SU-DHL-6 (cell line): ENCODE measurements at regions not wholly inside any gene's neighbourhood (a gene's known extent, or its start where the extent isn't known, plus 50 kb on each side); places are given as distances from the start of the nearest gene placed in this dataset.

Experiments used
- H2AFZ ChIP-seq: fragments of 200-600 bp; sonication (generic); 2 replicates; pipeline ENCODE4 v1.6.1; 2014; ENCODE audit warnings: low read depth, mild to moderate bottlenecking, moderate library complexity, mixed read lengths, antibody characterized with exemption, low read length; ENCODE audit not compliant: severe bottlenecking
- H3F3A ChIP-seq: fragments of 200-600 bp; shearing (Covaris generic); 2 replicates; pipeline ENCODE4 v1.6.0; 2016; ENCODE audit warnings: antibody characterized with exemption, mild to moderate bottlenecking; ENCODE audit not compliant: insufficient read depth
- H3K27ac ChIP-seq: fragments of 200-600 bp; sonication (generic); 2 replicates; pipeline ENCODE4 v1.5.1; 2016; ENCODE audit warnings: low read depth, mild to moderate bottlenecking, low read length, moderate library complexity, mixed read lengths
- H3K27me3 ChIP-seq: fragments of 200-600 bp; sonication (generic), shearing (Covaris generic); 2 replicates; pipeline ENCODE4 v1.6.0; 2014; ENCODE audit warnings: mild to moderate bottlenecking, low read length
- H3K36me3 ChIP-seq: fragments of 200-600 bp; sonication (generic); 2 replicates; pipeline ENCODE4 v1.6.1; 2014; ENCODE audit warnings: mild to moderate bottlenecking, low read length, mixed read lengths
- H3K4me2 ChIP-seq: fragments of 300-600, 200-600 bp; shearing (Covaris generic), sonication (generic); 2 replicates; pipeline ENCODE4 v1.6.0; 2014; ENCODE audit warnings: low read length, low read depth, mild to moderate bottlenecking; ENCODE audit not compliant: poor library complexity, severe bottlenecking
- H3K4me3 ChIP-seq: fragments of 200-600 bp; sonication (generic); 2 replicates; pipeline ENCODE4 v1.5.1; 2014; ENCODE audit warnings: antibody characterized with exemption, low read length, mild to moderate bottlenecking, mixed read lengths; ENCODE audit not compliant: insufficient read depth, poor library complexity, severe bottlenecking
- H3K79me2 ChIP-seq: fragments of 200-600 bp; sonication (generic); 2 replicates; pipeline ENCODE4 v1.6.1; 2014; ENCODE audit warnings: mild to moderate bottlenecking, low read length, moderate library complexity; ENCODE audit not compliant: insufficient read depth
- H3K9ac ChIP-seq: fragments of 200-600 bp; sonication (generic); 2 replicates; pipeline ENCODE4 v1.7.0; 2014; ENCODE audit warnings: mild to moderate bottlenecking, low read length
- H3K9me2 ChIP-seq: fragments of 200-600 bp; sonication (generic); replicated peaks from 2 replicates; pipeline ENCODE4 v1.6.1; 2014; ENCODE audit warnings: low read length; ENCODE audit not compliant: insufficient read depth
- H3K9me3 ChIP-seq: fragments of 200-600 bp; sonication (generic); 2 replicates; pipeline ENCODE4 v1.6.1; 2014; ENCODE audit warnings: low read length, mixed read lengths; ENCODE audit not compliant: insufficient read depth
- H4K20me1 ChIP-seq: fragments of 200-600 bp; sonication (generic); 2 replicates; pipeline ENCODE4 v1.6.1; 2014; ENCODE audit warnings: low read depth, mild to moderate bottlenecking, antibody characterized with exemption, low read length, moderate library complexity, mixed read lengths
- CTCF ChIP-seq: fragments of 200-600 bp; sonication (generic); IDR thresholded peaks from one replicate; pipeline ENCODE4 v1.5.1; 2017; ENCODE audit warnings: antibody characterized with exemption, mild to moderate bottlenecking, low read length, moderate library complexity; ENCODE audit not compliant: insufficient read depth, poor library complexity, severe bottlenecking
- EZH2phosphoT487 ChIP-seq: fragments of 200-600 bp; sonication (generic), shearing (Covaris generic); conservative IDR thresholded peaks from 2 replicates; pipeline ENCODE4 v1.6.1; 2018; ENCODE audit warnings: mild to moderate bottlenecking, antibody characterized with exemption, low read length, moderate library complexity, mixed read lengths

- H3K9me3 ChIP-seq: no peaks in the 10 kb centered on the region
- no peak overlapping the region for H3K27ac ChIP-seq
- no peak overlapping the region for H3K4me2 ChIP-seq
- no peaks in the 10 kb centered on the region for H3K36me3 ChIP-seq
- no peaks in the 10 kb centered on the region for H3F3A ChIP-seq
- TF ChIP-seq CTCF: no peak
- TF ChIP-seq EZH2phosphoT487: no peak
- no peaks in the 10 kb centered on the region for H3K9me2 ChIP-seq
- H3K9ac ChIP-seq: no peak overlapping the region
- H3K27me3 ChIP-seq: no peaks in the 10 kb centered on the region
- H3K4me3 ChIP-seq: no peak overlapping the region
- H4K20me1 ChIP-seq: no peaks in the 10 kb centered on the region
- H2AFZ ChIP-seq: no peak overlapping the region
- no peaks in the 10 kb centered on the region for H3K79me2 ChIP-seq
Measured at GRCh38 chr10:78314651-78315050, 281.0 kb downstream of the RPS24 start.

DNA sequence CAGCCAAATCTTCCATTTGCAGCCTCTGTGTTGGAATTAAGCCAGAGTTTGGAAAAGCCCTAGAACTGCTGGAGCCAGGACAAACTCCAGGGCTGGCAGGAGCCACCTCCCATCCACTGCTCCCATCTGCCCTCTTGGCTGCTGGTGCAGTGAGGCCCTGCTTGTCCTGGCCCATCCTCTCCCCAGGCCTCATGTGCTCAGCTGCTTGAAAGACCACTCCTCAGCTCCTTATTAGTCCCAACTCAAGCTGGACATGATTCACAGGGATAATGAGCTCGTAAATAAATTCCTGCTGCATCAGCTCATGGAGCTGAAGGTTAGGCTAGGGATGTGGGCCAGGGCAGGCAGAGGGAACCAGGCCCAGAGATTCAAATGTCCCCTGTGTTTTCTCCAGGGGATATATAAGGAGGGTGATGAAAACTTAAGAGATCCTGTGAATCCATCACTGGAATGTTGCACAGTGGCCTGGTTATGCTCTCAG, 282.8 kb downstream of the RPS24 start:
- no peak for TF ChIP-seq EZH2phosphoT487
- TF ChIP-seq CTCF: no peak
- Histone ChIP-seq H3K9ac (no peak overlapping the region), H3K36me3 (no peaks in the 10 kb centered on the region), H4K20me1 (no peaks in the 10 kb centered on the region), H3K9me2 (no peaks in the 10 kb centered on the region), H3K27ac (no peak overlapping the region), H3K9me3 (no peaks in the 10 kb centered on the region), H2AFZ (no peak overlapping the region), H3K27me3 (no peaks in the 10 kb centered on the region), H3K4me3 (no peak overlapping the region), H3K79me2 (no peaks in the 10 kb centered on the region), H3K4me2 (no peak overlapping the region), H3F3A (no peaks in the 10 kb centered on the region)

DNA sequence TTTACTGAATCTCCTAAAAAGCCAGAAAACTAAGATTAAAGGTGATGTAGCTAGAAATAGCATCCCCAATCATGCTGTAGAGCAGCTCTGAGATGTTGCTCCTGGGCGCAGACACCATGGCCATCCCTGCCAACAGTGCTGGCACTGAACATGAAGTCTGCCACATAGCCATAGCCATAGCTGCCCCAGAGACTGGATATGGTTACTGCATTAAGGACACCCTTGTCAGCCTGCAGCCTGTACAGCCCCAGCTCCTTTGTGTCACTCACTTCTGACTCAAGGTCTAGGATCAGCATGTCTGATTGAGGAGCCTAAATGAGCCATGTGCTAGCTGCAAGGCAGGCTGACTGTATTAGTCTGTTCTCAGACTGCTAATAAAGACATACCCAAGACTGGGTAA, 284.6 kb downstream of the RPS24 start:
- Histone ChIP-seq H3K36me3 (no peaks in the 10 kb centered on the region), H3K9me2 (no peaks in the 10 kb centered on the region), H3K9me3 (no peaks in the 10 kb centered on the region), H3K79me2 (no peaks in the 10 kb centered on the region), H2AFZ (no peak overlapping the region), H3K4me3 (no peak overlapping the region), H3K27ac (no peak overlapping the region), H4K20me1 (no peaks in the 10 kb centered on the region), H3K4me2 (no peak overlapping the region), H3K9ac (no peak overlapping the region), H3F3A (no peaks in the 10 kb centered on the region), H3K27me3 (no peaks in the 10 kb centered on the region)
- TF ChIP-seq EZH2phosphoT487 (no peak), CTCF (no peak)
